ENCODE measurements at regions not wholly inside any gene's neighbourhood (a gene's known extent, or its start where the extent isn't known, plus 50 kb on each side); places are given as distances from the start of the nearest gene placed in this dataset.

GRCh38 chr6:19180348-19181072, 656.7 kb upstream of the ID4 start:
- Histone ChIP-seq H3K4me3 (ENCODE audit: low read depth in 1 of 2, low read length in 1 of 2) (no peak overlapping the region), H3K27me3 (no peaks in the 10 kb centered on the region), H3K9me3 (no peaks in the 10 kb centered on the region), H3K4me1 (ENCODE audit: control insufficient read depth in 1 of 2, insufficient read depth in 1 of 2, low read depth in 1 of 2, low read length in 1 of 2) (no peaks in the 10 kb centered on the region), H3K36me3 (no peaks in the 10 kb centered on the region), H3K27ac (no peak overlapping the region)
- no peak for TF ChIP-seq CTCF (IDR thresholded peaks at IDR 0.05)

DNA sequence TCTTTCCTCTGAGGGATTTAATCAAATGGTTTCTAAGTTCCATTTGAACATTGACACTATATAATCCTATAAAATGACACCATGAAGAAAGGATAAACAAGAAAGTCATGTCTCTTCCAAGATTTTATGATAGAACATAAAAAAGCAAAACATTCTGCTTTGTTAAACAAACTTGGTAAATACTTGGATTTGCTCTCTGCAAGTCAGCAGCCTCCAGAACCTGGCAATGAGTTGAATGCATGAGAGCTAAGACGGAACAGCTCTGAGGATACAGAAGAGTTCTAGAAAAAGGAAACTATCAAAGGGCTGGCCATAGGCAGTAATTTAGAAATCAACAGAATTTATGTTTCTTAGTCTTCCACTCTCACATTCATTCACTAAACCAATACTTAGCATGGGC, 656.0 kb upstream of the ID4 start:
- H3K36me3 ChIP-seq: no peaks in the 10 kb centered on the region
- H3K9me3 ChIP-seq: no peaks in the 10 kb centered on the region
- H3K27me3 ChIP-seq: no peaks in the 10 kb centered on the region
- H3K4me3 ChIP-seq (ENCODE audit: low read depth in 1 of 2, low read length in 1 of 2): no peak overlapping the region
- no peaks in the 10 kb centered on the region for H3K4me1 ChIP-seq (ENCODE audit: control insufficient read depth in 1 of 2, insufficient read depth in 1 of 2, low read depth in 1 of 2, low read length in 1 of 2)
- no peak for TF ChIP-seq CTCF (IDR thresholded peaks at IDR 0.05)
- H3K27ac ChIP-seq: no peak overlapping the region

DNA sequence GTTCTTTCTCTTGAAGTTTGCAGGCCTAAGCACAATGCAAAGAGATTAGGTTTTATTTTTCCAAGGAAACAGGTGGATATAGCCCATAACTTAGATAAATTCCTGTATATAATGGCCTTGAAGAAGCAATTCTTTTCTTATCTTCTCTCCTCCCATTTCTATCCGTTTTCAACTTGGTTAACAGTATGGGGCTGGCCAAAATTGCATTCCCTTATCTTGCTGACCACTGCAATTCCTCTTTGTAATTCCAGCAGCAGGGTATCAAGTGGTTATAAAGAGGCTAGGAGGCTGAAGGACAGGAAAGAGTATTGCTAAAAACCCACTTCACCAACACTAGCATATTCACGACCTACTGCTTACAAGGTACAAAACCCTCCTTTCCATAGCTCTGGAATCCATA, 643.5 kb upstream of the ID4 start:
- Histone ChIP-seq H3K9me3 (no peaks in the 10 kb centered on the region), H3K4me1 (ENCODE audit: control insufficient read depth in 1 of 2, insufficient read depth in 1 of 2, low read depth in 1 of 2, low read length in 1 of 2) (no peaks in the 10 kb centered on the region), H3K4me3 (ENCODE audit: low read depth in 1 of 2, low read length in 1 of 2) (no peak overlapping the region), H3K36me3 (no peaks in the 10 kb centered on the region), H3K27ac (no peak overlapping the region), H3K27me3 (no peaks in the 10 kb centered on the region)
- TF ChIP-seq CTCF (IDR thresholded peaks at IDR 0.05): no peak

DNA sequence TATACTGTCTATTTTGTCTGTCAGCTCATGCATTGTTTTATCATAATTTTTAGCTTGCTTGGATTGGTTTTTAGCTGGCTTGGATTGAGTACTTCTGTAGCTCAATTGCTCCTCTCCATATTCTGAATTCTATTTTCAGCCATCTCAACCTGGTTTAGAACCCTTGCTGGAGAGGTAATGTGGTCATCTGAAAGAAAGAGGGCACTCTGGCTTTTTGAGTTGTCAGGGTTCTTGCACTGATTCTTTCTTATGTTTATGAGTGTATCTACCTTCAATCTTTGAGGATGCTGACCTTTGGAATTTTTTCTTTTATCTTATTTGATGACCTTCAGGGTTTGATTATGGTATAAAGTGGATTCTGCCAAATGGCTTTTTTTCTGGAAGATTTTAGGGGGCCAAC, 632.7 kb upstream of the ID4 start:
- TF ChIP-seq CTCF (IDR thresholded peaks at IDR 0.05): no peak
- Histone ChIP-seq H3K27me3 (no peaks in the 10 kb centered on the region), H3K4me1 (ENCODE audit: control insufficient read depth in 1 of 2, insufficient read depth in 1 of 2, low read depth in 1 of 2, low read length in 1 of 2) (no peaks in the 10 kb centered on the region), H3K36me3 (no peaks in the 10 kb centered on the region), H3K27ac (no peak overlapping the region), H3K9me3 (no peaks in the 10 kb centered on the region), H3K4me3 (ENCODE audit: low read depth in 1 of 2, low read length in 1 of 2) (no peak overlapping the region)

DNA sequence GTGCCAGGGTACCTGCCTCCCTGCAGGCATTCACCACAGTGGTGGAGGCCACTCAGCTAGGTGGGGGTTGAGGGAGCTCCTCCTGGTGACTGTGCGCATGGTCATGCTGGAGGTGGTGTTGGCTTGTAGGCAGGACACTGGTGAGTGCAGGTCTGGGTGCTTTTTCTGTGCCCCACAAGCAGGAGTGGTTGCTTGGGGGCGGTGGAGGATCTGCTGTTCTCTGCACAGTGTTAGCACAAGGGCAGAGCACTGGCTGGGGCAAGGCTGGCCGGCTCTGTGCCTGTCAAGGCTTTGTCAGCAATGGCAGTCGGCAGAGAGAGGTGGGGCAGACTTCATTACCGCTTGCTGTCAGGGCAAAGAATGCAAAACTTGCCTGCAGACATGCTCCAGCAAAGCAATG, 632.1 kb upstream of the ID4 start:
- TF ChIP-seq CTCF (IDR thresholded peaks at IDR 0.05): no peak
- Histone ChIP-seq H3K4me3 (ENCODE audit: low read depth in 1 of 2, low read length in 1 of 2) (no peak overlapping the region), H3K27me3 (no peaks in the 10 kb centered on the region), H3K27ac (no peak overlapping the region), H3K4me1 (ENCODE audit: control insufficient read depth in 1 of 2, insufficient read depth in 1 of 2, low read depth in 1 of 2, low read length in 1 of 2) (no peaks in the 10 kb centered on the region), H3K36me3 (no peaks in the 10 kb centered on the region), H3K9me3 (no peaks in the 10 kb centered on the region)
